Activated gamma-delta T cell treated with Interleukin-2 at 50 U/mL for 16 hours (primary cell): ENCODE measurements at regions not wholly inside any gene's neighbourhood (a gene's known extent, or its start where the extent isn't known, plus 50 kb on each side); places are given as distances from the start of the nearest gene placed in this dataset.

Source experiments
- DNase-seq: peaks from one replicate; pipeline ENCODE4 v3.0.0-alpha.2; 2020

DNA sequence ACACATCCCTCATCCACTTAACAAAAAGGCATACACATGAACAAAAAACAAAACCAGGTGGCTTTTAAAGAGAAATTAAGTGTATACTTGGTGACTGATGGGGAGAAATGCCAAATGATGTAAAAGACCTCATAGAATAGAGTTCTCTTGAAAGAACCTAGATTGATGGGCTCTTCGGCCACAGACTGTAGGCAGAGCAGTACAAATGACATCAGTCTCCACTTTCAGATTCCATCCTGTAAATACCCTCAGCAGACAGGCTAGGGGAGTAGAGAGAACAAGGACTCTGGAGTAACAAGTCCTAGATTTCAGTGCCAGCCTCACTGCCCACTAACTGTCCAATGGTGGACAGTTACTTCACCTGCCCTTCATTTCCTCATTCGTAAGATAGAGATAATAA is 203.8 kb downstream of the MZT1 start:
- no peak for DNase-seq

DNA sequence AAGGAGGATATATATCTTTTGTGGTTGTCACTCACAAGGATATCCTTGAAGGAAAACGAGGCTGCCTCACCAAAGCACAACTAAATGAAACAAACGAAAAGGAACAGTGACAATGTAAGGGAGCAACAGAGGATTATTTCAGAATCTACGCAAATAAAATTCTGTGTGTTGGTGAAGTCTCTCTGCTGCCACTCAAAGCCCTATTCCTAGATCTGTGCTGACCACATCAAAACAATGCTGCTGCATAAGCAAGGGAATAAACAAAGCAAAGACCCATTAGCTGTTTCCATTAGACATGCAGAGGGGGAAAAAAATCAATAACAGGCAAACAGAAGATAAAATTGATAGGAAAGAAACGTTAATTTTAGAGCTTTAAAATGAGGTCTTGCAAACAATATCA is 204.4 kb downstream of the MZT1 start:
- DNase-seq: no peak

DNA sequence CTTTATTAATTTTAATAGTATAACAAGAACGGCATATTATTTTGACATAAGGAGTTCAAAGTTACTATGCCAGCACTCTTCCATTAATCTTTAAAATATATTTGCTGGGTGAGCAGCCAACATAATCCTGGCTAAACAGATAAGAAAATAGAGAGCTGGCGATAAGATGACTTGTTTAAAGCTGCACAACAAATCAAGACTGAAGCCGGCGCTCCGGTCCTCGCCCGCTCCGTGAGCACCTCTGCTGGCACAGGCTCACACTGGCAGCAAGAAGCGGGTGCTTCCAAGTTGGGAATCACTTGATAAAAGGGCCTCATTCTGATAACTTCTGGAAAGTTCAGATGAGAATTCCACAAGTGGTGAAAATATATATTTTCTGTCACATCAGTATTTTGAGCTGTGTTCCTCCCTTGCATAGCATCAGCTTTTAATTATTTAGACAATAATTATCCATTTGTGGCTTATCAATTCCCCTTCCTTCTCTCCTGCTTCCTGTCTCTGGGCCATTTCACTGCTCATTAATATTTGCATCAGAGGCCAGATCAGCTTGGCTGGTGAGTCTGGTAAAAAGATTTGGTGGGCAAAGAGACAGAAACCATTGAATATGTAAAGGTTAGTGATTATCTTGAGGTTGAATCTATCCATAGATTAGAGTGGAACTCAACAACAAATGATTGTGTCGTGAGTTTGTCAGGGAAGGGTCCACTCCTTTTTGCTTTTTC is 205.3 kb downstream of the MZT1 start:
- no peak for DNase-seq

DNA sequence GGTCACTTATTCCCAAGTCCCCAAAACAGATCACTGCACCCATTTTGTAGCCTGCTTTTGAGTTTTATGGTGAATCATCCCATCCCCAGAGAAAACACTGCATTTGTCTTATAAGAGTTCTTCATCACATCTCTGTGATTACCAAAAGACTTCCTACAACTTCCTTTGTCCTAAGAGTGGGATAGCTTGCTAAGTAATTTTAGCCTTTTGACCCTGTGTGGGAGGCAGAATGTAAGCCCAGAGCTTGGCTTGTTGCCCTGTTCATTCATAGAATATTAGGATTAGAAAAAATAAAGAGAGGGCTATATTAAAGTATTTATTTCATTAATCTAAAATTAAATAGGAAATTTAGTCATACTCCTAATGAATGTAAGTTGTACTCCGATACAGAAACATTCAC is 213.3 kb downstream of the MZT1 start:
- DNase-seq: no peak

DNA sequence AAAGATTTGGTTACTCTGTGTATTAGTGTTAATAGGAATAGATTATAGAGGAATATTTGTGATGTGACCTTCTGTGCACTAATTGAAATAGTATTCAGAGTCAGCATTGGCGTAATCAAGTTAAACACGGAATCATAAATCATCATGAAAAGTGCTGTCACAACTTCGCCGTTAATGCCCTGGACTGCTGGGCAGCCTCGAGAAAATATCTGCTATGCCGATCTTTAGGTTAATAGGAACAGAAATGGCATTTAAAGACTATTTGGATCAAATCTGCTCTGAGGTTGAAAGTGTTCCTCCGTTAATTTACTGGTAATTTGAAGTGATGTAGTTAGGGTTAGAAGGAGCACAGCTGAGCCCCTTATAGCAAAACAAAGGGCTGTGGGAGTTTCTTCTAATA is 219.0 kb downstream of the MZT1 start:
- no peak for DNase-seq

DNA sequence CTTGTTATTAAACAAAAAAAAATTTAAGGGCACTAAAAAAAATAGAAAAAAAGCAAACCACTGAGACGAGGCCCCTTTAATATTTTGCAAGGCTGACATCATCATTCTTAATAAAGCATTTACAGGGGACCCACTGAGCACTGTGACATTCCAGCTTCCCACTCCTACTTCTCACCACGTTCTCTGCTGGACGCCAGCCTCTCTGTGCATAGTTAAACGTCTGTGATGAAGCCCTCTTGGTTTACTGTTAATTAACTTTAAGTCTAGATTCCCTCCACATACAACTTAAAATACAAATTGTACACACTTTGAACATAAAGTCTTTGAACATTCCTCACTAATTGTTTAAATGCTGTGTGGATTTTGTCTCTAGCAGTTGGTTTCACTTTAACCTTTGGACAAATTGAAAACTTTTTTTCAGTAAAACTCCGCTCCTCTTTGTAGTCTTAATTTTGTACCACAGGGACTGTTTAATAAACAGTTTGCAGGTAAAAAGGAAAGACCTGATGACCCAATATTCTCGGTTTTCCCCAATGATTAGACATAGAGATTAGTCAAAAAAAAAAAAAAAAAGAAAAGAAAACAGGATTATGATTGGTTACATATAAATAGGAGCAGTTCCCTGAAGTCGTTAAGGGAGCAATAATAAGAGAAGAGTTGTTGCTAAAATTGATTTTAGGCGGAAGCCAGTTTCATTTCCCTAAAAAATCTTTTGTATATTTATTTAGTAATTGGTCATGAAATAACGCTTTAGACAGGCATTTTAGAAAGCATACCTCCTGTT is 219.8 kb downstream of the MZT1 start:
- no peak for DNase-seq

DNA sequence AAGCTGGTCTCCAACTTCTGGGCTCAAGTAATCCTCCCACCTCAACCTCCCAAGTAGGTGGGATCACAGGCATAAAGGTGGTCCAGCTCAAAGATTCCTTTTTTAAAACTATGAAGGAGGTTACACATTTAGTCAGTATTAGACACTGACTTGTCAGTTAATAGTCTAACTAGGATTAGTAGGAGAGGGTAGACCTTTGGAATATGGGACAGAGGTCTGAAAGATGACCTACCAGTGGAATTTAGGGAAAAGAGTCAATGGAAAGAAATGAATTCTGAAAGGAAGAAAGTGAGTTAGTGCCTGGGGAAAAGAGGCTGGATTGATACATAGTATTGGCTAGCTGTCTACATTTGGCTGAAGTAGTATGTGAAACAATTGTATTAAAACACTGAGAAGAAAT is 220.7 kb downstream of the MZT1 start:
- DNase-seq: no peak

DNA sequence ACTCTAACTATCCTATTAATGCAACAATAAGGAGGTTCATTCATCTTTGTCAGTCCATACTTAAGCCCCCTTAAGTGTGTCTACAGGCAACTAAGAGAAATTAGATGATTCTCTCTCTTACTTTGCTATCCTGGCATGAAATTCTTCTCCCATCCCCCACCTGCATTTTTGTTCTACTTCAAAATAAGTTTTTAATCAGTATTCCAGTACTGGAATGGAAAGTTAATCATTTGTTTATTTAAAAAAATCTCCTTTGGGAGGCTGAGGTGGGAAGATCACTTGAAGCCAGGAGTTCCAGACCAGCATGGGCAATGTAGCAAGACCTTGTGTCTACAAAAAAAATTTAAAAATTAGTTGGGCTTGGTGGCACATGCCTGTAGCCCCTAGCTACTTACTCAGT is 222.1 kb downstream of the MZT1 start:
- no peak for DNase-seq

DNA sequence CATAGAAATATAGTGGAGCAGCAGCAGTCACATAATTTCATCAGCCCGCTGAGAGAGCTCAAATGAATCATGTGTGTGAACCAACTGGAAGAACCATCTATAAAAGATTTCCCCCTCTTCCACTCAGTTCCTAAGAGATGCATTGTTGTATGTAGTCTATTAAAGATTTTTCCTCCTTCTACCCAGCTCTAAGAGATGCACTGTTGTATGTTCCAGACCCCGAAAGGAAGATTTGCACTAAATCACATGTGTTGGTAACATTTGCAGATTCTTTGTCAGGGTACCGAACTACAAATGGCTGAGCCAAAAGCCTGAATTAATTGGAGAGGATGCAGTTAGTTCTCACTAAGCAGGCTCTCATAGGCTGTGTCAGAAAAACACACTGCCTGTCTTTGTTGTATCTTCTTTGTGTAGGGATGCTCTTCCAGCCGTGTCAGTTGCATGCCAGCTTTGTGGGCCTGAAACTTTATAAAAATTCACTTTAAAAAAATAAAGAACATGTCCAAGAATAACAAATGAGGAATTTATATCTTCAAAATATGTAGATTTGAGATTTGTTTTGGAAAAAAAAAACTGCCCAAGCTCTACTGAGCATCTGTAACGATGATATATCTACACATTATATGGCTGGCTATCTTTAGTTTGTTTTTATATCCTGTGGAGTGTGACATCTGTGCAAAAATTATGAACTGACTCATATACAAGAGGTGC is 223.1 kb downstream of the MZT1 start:
- DNase-seq: no peak

DNA sequence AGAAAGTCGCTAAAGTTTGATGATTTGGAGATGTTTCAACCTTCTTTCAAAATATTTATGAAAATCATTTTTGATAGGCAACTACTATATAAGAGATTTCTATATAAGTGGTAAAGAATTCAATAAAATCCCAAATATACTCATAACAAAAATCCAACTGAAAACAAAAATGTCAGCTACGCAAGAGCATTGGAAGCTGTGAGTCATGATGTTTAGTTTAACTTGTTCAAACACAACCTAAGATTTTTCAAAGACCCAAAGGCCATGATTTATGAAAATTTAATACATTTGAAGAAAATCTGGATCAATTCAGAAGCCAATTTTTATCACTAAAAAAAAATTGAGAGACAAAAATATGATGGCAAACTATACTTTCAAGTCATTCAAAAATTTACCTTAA is 226.6 kb downstream of the MZT1 start:
- no peak for DNase-seq

DNA sequence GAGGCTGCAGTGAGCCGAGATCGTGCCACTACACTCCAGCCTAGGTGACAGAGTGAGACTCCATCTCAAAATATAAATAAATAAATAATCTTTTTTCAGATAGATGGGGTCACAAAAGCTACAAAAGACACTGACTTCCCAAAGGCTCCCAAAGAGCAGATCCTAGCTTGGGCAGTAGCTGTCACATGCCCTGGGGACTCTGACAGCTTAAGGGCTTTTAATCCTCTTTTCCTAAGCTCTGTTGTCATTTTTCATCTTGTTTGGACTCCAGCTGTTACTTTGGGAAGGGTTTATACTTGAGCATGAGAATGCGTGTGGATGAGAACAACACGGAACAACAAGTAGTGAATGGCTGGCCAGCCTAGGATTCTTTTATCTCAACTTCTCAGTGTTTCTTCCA is 231.7 kb downstream of the MZT1 start:
- DNase-seq: no peak

DNA sequence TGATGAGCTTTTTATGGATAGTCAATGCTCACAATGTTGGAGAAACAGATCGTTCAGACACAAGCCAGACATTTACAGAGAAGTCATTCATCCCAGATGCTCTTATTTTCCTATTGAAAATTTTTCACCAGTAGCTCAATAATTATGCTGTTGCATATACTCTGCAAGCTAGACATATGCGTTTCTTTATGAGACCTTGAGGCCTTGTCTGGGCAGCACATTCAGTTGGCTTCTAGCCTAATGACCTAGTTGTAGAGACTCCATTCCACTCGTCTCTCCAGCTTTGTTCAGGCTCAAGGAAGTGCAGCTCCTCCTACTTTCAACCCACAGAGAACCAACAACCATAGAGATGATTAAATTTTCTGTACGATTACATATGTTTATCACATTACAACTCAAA is 237.7 kb downstream of the MZT1 start:
- no peak for DNase-seq

DNA sequence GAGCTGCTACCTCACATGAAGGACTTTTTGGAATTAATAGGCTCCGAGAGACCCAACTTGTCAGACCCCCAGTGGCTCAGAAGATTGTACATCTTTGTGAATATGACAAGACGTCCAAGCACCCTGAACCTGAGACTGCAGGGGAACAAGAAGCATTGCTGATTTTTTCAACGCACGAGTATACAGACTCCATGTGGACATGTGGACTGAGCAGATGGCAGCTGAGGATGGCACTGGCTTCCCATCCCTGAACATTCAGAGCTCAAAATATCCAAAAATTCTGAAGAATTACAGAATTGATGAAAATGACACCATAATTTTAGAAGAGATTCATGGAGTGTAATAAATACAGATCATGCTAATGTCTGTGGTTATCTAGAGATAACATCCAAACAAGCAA is 254.1 kb downstream of the MZT1 start:
- DNase-seq: no peak

DNA sequence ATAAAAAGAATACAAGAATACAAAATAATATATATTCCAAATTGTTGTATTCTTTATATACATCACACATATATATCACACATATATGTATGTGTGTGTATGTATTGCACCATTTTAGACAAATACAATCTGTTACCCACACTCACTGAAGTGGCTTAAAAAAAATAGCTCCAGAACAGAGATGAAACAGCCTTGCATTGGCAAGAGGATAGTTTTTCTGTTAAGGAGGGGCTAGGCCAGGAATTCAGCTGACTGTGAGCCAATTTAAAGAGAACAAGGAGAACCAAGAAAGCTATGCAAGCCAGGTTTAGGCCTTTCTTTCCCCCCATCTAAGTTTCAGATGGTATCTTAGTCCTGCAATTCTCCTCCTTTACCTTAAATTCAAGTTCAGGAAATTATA is 257.5 kb downstream of the MZT1 start:
- no peak for DNase-seq

DNA sequence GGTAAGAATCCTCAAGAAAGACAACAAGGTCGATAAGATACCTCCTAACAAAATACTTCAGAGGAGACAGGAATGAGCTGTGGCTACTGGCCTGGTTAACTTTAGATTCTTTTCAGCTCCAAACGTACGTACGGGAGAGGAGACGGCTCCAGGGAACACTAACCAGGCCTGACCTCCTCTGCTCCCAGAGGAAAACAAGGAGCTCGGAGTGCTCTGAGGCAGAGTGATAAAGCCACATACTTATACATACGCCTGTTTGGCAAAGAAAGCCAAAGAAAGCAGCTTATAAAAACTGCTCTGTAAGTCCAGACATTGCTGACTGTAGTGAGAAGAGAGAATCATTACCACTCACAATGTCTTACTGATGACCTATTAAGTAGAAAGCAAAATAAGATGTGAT is 263.9 kb downstream of the MZT1 start:
- DNase-seq: no peak

DNA sequence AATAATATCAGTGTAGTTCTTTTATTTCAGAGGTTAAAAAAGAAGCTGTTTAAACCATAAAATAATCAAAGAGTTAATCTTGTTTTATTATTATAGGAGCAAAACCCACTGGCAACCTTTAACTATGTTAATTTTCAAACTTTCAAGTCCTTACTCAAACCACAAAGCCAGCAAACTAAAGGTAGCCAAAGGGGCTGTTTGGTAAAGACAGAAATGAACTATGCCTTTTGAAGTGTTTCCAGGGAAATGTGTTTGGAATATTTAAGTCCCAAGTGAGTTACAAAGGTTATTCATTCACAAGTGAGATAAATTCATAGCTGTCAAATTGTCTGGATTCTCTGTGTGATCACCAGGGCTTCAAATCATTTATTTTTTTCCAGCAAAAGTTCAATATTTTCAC is 264.7 kb downstream of the MZT1 start:
- no peak for DNase-seq

DNA sequence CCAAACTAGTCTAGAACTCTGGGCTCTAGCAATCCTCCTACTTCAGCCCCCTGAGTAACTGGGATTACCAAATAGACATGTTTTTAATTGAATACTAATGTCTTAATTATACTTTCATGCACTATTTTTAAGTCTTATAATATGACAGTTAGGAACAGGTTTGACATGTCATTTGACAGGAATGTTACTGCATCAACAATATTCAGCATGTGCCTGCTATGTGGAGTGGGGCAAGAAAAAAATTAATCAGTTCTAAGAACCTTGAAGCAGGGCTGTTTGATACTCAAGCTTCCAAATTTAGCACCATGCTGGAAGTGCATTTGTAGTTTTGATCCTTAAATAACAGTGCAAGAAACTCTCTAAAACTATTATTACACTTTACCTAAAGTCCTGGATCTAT is 265.3 kb downstream of the MZT1 start:
- no peak for DNase-seq

DNA sequence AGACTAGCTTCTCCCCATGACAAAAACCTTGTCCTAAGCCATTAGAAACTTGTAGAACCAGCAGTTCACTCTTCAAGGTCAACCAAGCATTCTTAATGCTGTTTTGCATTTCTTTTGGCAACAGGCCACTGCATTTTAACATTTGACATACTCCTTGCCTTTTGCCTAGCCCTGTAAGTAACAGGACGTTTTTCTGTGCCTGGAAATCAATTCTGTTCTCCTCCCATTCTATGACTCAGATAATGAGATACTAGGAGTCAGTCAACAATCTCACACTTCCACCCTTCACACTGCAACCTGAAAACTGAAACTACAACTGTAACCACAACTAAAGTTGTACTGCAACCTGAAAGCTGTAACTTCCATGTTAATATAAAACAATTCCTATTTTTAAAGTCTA is 268.7 kb downstream of the MZT1 start:
- DNase-seq: no peak

DNA sequence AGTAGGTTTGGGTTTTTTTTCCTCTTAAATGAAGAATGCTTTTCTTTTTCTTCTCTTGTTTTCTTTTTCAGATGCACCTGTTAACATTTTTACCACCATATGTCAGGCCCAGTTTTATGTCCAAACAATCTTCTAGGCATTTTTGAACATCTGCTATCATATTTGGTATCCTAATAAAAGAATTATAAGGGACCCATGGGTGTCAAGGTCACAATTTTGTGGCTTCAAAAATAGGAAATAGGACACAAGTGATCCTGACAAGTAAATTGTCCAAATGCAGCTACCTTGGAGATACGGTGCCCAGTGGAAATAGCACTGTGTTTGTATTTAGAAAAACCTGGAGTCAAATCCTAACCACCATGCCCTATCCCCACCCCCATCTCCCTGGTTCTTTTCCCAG is 270.3 kb downstream of the MZT1 start:
- DNase-seq: no peak

DNA sequence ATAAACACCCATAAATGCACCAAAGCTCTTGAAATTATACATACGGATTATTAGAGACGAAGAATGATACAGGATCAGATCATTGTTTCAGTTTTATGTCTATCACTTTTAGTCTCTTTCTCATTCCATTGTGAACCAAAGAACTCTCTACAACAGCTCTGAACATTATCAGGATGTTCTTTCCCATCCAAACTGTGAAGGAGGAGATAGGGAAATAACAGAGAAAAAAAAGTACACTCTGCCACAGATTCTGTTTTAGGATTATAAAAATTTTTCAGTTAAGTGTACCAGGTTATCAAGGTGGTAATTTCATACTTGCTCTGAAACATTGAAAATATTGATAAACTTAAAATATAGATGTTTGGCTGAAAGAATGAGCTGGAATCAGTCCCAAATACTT is 270.9 kb downstream of the MZT1 start:
- no peak for DNase-seq

DNA sequence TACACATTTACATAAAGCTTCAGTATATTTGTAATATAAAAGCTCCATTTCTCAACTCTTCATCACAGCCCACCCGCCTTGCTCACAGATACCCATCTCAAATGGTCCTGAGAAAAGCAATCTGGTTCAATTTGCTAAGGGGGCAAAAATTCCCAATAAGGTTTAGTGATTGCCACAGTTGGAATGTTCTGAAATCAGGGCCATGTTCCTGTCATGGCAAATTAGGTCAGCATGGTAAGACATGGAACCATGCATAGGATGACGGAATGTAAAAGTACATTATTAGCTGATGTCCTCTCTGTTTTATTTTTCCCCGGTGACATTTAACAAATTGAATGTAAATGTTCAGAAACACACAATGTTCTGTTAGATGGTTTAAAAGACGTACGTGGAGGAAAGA is 274.3 kb downstream of the MZT1 start:
- no peak for DNase-seq

DNA sequence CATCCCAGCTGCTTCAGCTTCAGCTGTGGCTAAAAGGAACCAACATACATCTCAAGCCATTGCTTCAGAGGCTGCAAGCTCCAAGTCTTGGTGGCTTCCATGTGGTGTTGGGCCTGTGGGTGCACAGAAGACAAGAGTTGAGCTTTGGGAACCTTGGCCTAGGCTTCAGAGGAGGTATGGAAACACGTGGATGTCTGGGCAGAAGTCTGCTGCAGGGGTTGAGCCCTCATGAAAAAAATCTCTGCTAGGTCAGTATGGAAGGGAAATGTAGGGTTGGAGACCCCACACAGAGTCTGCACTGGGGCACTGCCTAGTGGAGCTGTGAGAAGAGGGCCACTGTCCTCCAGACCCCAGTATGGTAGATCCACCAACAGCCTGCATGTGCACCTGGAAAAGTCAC is 279.3 kb downstream of the MZT1 start:
- DNase-seq: no peak

DNA sequence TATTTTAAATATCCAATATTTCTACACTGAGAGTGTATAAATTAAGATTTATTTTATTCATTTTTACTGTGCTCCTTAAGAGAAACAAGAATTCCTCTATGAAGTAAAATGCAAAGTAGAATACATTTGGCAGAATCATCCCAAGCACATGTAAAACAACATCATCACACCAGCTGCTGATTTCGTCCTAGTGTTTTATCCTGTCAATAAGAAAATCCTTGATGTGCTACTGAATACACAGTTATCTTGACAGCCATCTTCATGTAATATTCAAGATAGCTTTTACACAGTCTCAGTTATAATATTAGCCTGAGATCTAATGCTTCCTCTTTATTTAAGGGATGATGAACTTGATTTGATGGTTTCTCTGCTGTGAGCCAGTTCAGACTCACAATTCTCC is 282.4 kb downstream of the MZT1 start:
- no peak for DNase-seq

DNA sequence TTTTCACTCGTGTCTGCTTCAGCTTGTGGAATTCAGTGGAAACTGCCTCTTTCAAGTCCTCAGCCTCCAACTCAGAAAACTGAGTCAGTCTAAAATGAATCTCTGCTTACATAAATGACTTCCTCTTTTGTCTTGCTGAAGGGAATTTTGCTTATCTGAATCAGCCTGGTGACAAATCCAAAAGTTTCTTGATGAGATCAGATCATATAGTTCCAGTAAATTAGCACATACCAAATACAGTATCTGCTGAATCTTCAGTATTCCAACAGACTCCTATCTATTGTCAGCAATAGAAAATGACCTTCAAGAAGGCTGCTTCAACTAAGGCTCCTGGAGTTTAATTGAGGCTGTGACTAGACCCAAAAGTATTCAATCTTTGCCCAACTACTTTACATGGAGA is 290.0 kb downstream of the MZT1 start:
- no peak for DNase-seq
